ENCODE measurements at regions not wholly inside any gene's neighbourhood (a gene's known extent, or its start where the extent isn't known, plus 50 kb on each side); places are given as distances from the start of the nearest gene placed in this dataset.

- Histone ChIP-seq H3K36me3 (ENCODE audit: control insufficient read depth in 2 of 2, extremely low read depth in 1 of 2, insufficient read depth in 2 of 2, low read length in 2 of 2) (no peaks in the 10 kb centered on the region), H3K27me3 (ENCODE audit: control insufficient read depth, extremely low read depth, insufficient read depth, low read length) (no peaks in the 10 kb centered on the region), H4K20me1 (ENCODE audit: control insufficient read depth, extremely low read depth, insufficient read depth, low read length) (no peaks in the 10 kb centered on the region), H3K4me3 (ENCODE audit: control insufficient read depth in 2 of 3, extremely low read depth in 1 of 3, insufficient read depth in 2 of 3, low read depth in 1 of 3, low read length in 3 of 3) (no peak overlapping the region), H3K9me3 (ENCODE audit: control insufficient read depth, low read depth, low read length) (no peaks in the 10 kb centered on the region), H3K27ac (ENCODE audit: control insufficient read depth, insufficient read depth, low read length) (no peak overlapping the region), H3K9me1 (ENCODE audit: control insufficient read depth, extremely low read depth, insufficient read depth, low read length) (no peaks in the 10 kb centered on the region), H3K79me2 (ENCODE audit: control insufficient read depth, insufficient read depth, low read length) (no peaks in the 10 kb centered on the region), H3K9ac (ENCODE audit: control insufficient read depth, extremely low read depth, insufficient read depth, low read length) (no peak overlapping the region), H3K4me2 (ENCODE audit: control insufficient read depth, extremely low read depth, insufficient read depth, low read depth, low read length) (no peak overlapping the region), H3K4me1 (ENCODE audit: control insufficient read depth, extremely low read depth, insufficient read depth, low read length) (no peaks in the 10 kb centered on the region), H2AFZ (ENCODE audit: control insufficient read depth, low read length) (no peak overlapping the region)
- FAIRE-seq (no peak), DNase-seq (ENCODE audit: low read depth, low spot score) (no peak)
- no peak for TF ChIP-seq EZH2 (IDR thresholded peaks at IDR 0.05; ENCODE audit: low read length)
- no peak for TF ChIP-seq CTCF (optimal IDR thresholded peaks at IDR 0.05 in 1 of 3, IDR thresholded peaks at IDR 0.05 in 1 of 3, conservative IDR thresholded peaks at IDR 0.05 in 1 of 3; ENCODE audit: extremely low read depth in 1 of 3, insufficient read depth in 2 of 3, low read length in 3 of 3)
- dilution Hi-C loops (cut with MboI; ENCODE audit: extremely low pct_ligation_motif_present, low sequenced_read_pairs), result no loop called here
Observed at GRCh38 chr3:159252274-159252673, 450.4 kb downstream of the MFSD1 start.

- TF ChIP-seq CTCF (optimal IDR thresholded peaks at IDR 0.05 in 1 of 3, IDR thresholded peaks at IDR 0.05 in 1 of 3, conservative IDR thresholded peaks at IDR 0.05 in 1 of 3; ENCODE audit: extremely low read depth in 1 of 3, insufficient read depth in 2 of 3, low read length in 3 of 3) (peak in 2 of 3 experiments; percentile 53 to 62), EZH2 (IDR thresholded peaks at IDR 0.05; ENCODE audit: low read length) (no peak)
- Histone ChIP-seq H3K27ac (ENCODE audit: control insufficient read depth, insufficient read depth, low read length) (no peak overlapping the region), H3K4me1 (ENCODE audit: control insufficient read depth, extremely low read depth, insufficient read depth, low read length) (no peaks in the 10 kb centered on the region), H3K27me3 (ENCODE audit: control insufficient read depth, extremely low read depth, insufficient read depth, low read length) (no peaks in the 10 kb centered on the region), H3K4me2 (ENCODE audit: control insufficient read depth, extremely low read depth, insufficient read depth, low read depth, low read length) (no peak overlapping the region), H2AFZ (ENCODE audit: control insufficient read depth, low read length) (no peak overlapping the region), H3K9me3 (ENCODE audit: control insufficient read depth, low read depth, low read length) (no peaks in the 10 kb centered on the region), H3K4me3 (ENCODE audit: control insufficient read depth in 2 of 3, extremely low read depth in 1 of 3, insufficient read depth in 2 of 3, low read depth in 1 of 3, low read length in 3 of 3) (no peak overlapping the region), H3K36me3 (ENCODE audit: control insufficient read depth in 2 of 2, extremely low read depth in 1 of 2, insufficient read depth in 2 of 2, low read length in 2 of 2) (no peaks in the 10 kb centered on the region), H3K9me1 (ENCODE audit: control insufficient read depth, extremely low read depth, insufficient read depth, low read length) (no peaks in the 10 kb centered on the region), H4K20me1 (ENCODE audit: control insufficient read depth, extremely low read depth, insufficient read depth, low read length) (no peaks in the 10 kb centered on the region), H3K79me2 (ENCODE audit: control insufficient read depth, insufficient read depth, low read length) (no peaks in the 10 kb centered on the region), H3K9ac (ENCODE audit: control insufficient read depth, extremely low read depth, insufficient read depth, low read length) (no peak overlapping the region)
- no peak for FAIRE-seq
- peak; percentile 19 for DNase-seq (ENCODE audit: low read depth, low spot score)
- dilution Hi-C loops (cut with MboI; ENCODE audit: extremely low pct_ligation_motif_present, low sequenced_read_pairs), result no loop called here
Observed at GRCh38 chr3:159252772-159253384, 451.0 kb downstream of the MFSD1 start.
